ENCODE measurements at regions not wholly inside any gene's neighbourhood (a gene's known extent, or its start where the extent isn't known, plus 50 kb on each side); places are given as distances from the start of the nearest gene placed in this dataset.

- in situ Hi-C loops (cut with HindIII; ENCODE audit: low pct_ligation_motif_present, low sequenced_read_pairs) = no loop called here
- Histone ChIP-seq H3K27ac (peak overlapping the region; percentile 12), H3K4me3 (ENCODE audit: low read depth, low read length) (no peak overlapping the region), H3K36me3 (replicated peaks) (no peaks in the 10 kb centered on the region), H3K27me3 (replicated peaks) (no peaks in the 10 kb centered on the region)
- DNase-seq = peak; percentile 79
- no peak for TF ChIP-seq CTCF (IDR thresholded peaks at IDR 0.05; ENCODE audit: low read depth, low read length, missing control alignments)
Observed at GRCh38 chr5:43769571-43770355, 166.8 kb downstream of the NNT start.

All from brain microvascular endothelial cell (primary cell).